Colonic mucosa (tissue), 4 donors: ENCODE measurements at regions not wholly inside any gene's neighbourhood (a gene's known extent, or its start where the extent isn't known, plus 50 kb on each side); places are given as distances from the start of the nearest gene placed in this dataset.
A peak's percentile ranks its signal among the peaks of the same experiment; 100 is the strongest.

Source experiments
- DNase-seq: peaks from one replicate; pipeline ENCODE4 v3.0.0-alpha.2; 2020
- H3K27ac ChIP-seq: fragments of 200-600 bp; one replicate; pipeline ENCODE4 v1.8.0; 2021
- H3K27me3 ChIP-seq: fragments of 200-600 bp; one replicate; pipeline ENCODE4 v1.8.0; 2021
- H3K36me3 ChIP-seq: fragments of 200-600 bp; one replicate; pipeline ENCODE4 v1.8.0; 2021
- H3K4me1 ChIP-seq: fragments of 200-600 bp; one replicate; pipeline ENCODE4 v1.8.0; 2021; ENCODE audit warnings: mild to moderate bottlenecking
- H3K4me3 ChIP-seq: fragments of 200-600 bp; one replicate; pipeline ENCODE4 v1.8.0; 2021
- H3K9ac ChIP-seq, 2 donors: one replicate each; pipeline ENCODE4 v1.7.0; 2013; ENCODE audit warnings: control low read depth in 2 of 2, low read depth in 2 of 2, low read length in 2 of 2
- H3K9me3 ChIP-seq: fragments of 200-600 bp; one replicate; pipeline ENCODE4 v1.8.0; 2021
- intact Hi-C: fragments of 100-400 bp; cut with DNase I; formaldehyde crosslinking; loops from one replicate; pipeline ENCODE4 v1.14.1; 2022
- TF ChIP-seq, protein P1 (sequence below): fragments of 200-600 bp; IDR thresholded peaks from one replicate; pipeline ENCODE4 v1.8.0; 2022; ENCODE audit warnings: antibody characterized with exemption, mild to moderate bottlenecking
- donor health status: healthy.
- donor health status: DM: no; HTN: no; CAD: no.
- donor health status: DM: no; HTN: no; CAD: no.

DNA sequence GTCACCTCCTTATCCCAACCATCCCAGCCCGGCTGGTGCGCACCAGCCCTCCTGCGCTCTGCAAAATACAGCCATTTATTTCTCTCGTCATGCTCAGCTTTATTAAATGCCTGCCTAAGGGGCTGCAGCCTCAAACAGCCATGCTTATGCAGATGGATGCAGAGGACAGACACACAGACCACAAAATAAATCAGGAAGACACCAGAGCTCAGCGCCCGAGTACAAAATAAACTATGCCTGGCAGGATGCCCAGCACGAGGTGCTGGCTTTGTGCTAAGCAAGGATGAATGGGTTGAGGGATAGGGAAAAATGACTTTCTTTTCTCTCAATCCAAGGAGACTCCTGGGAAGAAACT lies 70.5 kb downstream of the RPUSD4 start:
- TF ChIP-seq, protein P1, sequence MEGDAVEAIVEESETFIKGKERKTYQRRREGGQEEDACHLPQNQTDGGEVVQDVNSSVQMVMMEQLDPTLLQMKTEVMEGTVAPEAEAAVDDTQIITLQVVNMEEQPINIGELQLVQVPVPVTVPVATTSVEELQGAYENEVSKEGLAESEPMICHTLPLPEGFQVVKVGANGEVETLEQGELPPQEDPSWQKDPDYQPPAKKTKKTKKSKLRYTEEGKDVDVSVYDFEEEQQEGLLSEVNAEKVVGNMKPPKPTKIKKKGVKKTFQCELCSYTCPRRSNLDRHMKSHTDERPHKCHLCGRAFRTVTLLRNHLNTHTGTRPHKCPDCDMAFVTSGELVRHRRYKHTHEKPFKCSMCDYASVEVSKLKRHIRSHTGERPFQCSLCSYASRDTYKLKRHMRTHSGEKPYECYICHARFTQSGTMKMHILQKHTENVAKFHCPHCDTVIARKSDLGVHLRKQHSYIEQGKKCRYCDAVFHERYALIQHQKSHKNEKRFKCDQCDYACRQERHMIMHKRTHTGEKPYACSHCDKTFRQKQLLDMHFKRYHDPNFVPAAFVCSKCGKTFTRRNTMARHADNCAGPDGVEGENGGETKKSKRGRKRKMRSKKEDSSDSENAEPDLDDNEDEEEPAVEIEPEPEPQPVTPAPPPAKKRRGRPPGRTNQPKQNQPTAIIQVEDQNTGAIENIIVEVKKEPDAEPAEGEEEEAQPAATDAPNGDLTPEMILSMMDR: no peak
- Histone ChIP-seq H3K9ac (no peak overlapping the region), H3K4me3 (no peak overlapping the region), H3K9me3 (no peaks in the 10 kb centered on the region), H3K36me3 (no peaks in the 10 kb centered on the region), H3K27ac (no peak overlapping the region), H3K4me1 (no peaks in the 10 kb centered on the region), H3K27me3 (no peaks in the 10 kb centered on the region)
- intact Hi-C loops: no loop called here
- peak; percentile 48 for DNase-seq

GRCh38 chr11:126140201-126140925 lies 71.1 kb downstream of the RPUSD4 start:
- DNase-seq: no peak
- Histone ChIP-seq H3K27ac (no peak overlapping the region), H3K36me3 (no peaks in the 10 kb centered on the region), H3K9me3 (no peaks in the 10 kb centered on the region), H3K27me3 (no peaks in the 10 kb centered on the region), H3K4me3 (no peak overlapping the region), H3K4me1 (no peaks in the 10 kb centered on the region), H3K9ac (no peak overlapping the region)
- TF ChIP-seq, protein P1: no peak
- intact Hi-C loops: no loop called here

GRCh38 chr11:126139111-126140091 lies 72.0 kb downstream of the RPUSD4 start:
- intact Hi-C loops: no loop called here

GRCh38 chr11:126138636-126139035 lies 72.8 kb downstream of the RPUSD4 start:
- H3K27ac ChIP-seq: no peak overlapping the region
- intact Hi-C loops: no loop called here
- H3K36me3 ChIP-seq: no peaks in the 10 kb centered on the region
- no peak for DNase-seq
- no peak overlapping the region for H3K4me3 ChIP-seq
- TF ChIP-seq, protein P1: no peak
- no peaks in the 10 kb centered on the region for H3K9me3 ChIP-seq
- no peak overlapping the region for H3K9ac ChIP-seq
- H3K27me3 ChIP-seq: no peaks in the 10 kb centered on the region
- H3K4me1 ChIP-seq: no peaks in the 10 kb centered on the region

More at GRCh38 chr11:126139111-126140091, 72.0 kb downstream of the RPUSD4 start:
- Histone ChIP-seq H3K9ac (no peak overlapping the region), H3K36me3 (no peaks in the 10 kb centered on the region), H3K4me3 (no peak overlapping the region), H3K27ac (no peak overlapping the region), H3K27me3 (no peaks in the 10 kb centered on the region), H3K4me1 (no peaks in the 10 kb centered on the region), H3K9me3 (no peaks in the 10 kb centered on the region)
- TF ChIP-seq, protein P1: no peak
- DNase-seq: no peak

- Histone ChIP-seq H3K27ac (no peak overlapping the region), H3K4me1 (no peaks in the 10 kb centered on the region), H3K9ac (no peak overlapping the region), H3K36me3 (no peaks in the 10 kb centered on the region), H3K4me3 (no peak overlapping the region), H3K9me3 (no peaks in the 10 kb centered on the region), H3K27me3 (no peaks in the 10 kb centered on the region)
- DNase-seq: no peak
- intact Hi-C loops: no loop called here
- TF ChIP-seq, protein P1: no peak
These were observed 74.3 kb downstream of the RPUSD4 start for GRCh38 chr11:126137136-126137535.
